ENCODE measurements at regions not wholly inside any gene's neighbourhood (a gene's known extent, or its start where the extent isn't known, plus 50 kb on each side); places are given as distances from the start of the nearest gene placed in this dataset.

GRCh38 chr20:11522366-11522741 lies 395.3 kb upstream of the BTBD3 start:
- TF ChIP-seq REST (IDR thresholded peaks at IDR 0.05; ENCODE audit: borderline replicate concordance in 1 of 2, low read depth in 1 of 2, low read length in 2 of 2) (no peak), ZNF773 (CRISPR knock-in tag; IDR thresholded peaks at IDR 0.05; ENCODE audit: borderline replicate concordance) (no peak), LCORL (IDR thresholded peaks at IDR 0.05) (no peak), LCORL (CRISPR knock-in tag; IDR thresholded peaks at IDR 0.05) (no peak), MTA3 (CRISPR knock-in tag; IDR thresholded peaks at IDR 0.05) (no peak), ZNF136 (CRISPR knock-in tag; IDR thresholded peaks at IDR 0.05; ENCODE audit: low read depth) (no peak)
